ENCODE measurements at regions not wholly inside any gene's neighbourhood (a gene's known extent, or its start where the extent isn't known, plus 50 kb on each side); places are given as distances from the start of the nearest gene placed in this dataset.

GRCh38 chr4:31272331-31273061 lies 552.3 kb downstream of the PCDH7 start:
- Histone ChIP-seq H3K36me3 (ENCODE audit: control insufficient read depth, insufficient read depth, low read length) (no peaks in the 10 kb centered on the region), H3K27me3 (ENCODE audit: control insufficient read depth, insufficient read depth, low read length) (no peaks in the 10 kb centered on the region), H3K4me3 (ENCODE audit: low read depth, low read length) (no peak overlapping the region)
- DNase-seq (ENCODE audit: low read depth), result no peak
- no peak for TF ChIP-seq CTCF (IDR thresholded peaks at IDR 0.05; ENCODE audit: insufficient read depth, low read length, poor library complexity, severe bottlenecking)

GRCh38 chr4:31275906-31276305 lies 555.7 kb downstream of the PCDH7 start:
- no peaks in the 10 kb centered on the region for H3K27me3 ChIP-seq (ENCODE audit: control insufficient read depth, insufficient read depth, low read length)
- TF ChIP-seq CTCF (IDR thresholded peaks at IDR 0.05; ENCODE audit: insufficient read depth, low read length, poor library complexity, severe bottlenecking), result no peak
- DNase-seq (ENCODE audit: low read depth), result no peak
- no peaks in the 10 kb centered on the region for H3K36me3 ChIP-seq (ENCODE audit: control insufficient read depth, insufficient read depth, low read length)
- no peak overlapping the region for H3K4me3 ChIP-seq (ENCODE audit: low read depth, low read length)

GRCh38 chr4:31283679-31284078 lies 563.5 kb downstream of the PCDH7 start:
- TF ChIP-seq CTCF (IDR thresholded peaks at IDR 0.05; ENCODE audit: insufficient read depth, low read length, poor library complexity, severe bottlenecking), result no peak
- H3K4me3 ChIP-seq (ENCODE audit: low read depth, low read length), result no peak overlapping the region
- no peaks in the 10 kb centered on the region for H3K27me3 ChIP-seq (ENCODE audit: control insufficient read depth, insufficient read depth, low read length)
- no peaks in the 10 kb centered on the region for H3K36me3 ChIP-seq (ENCODE audit: control insufficient read depth, insufficient read depth, low read length)
- no peak for DNase-seq (ENCODE audit: low read depth)

- Histone ChIP-seq H3K27me3 (ENCODE audit: control insufficient read depth, insufficient read depth, low read length) (no peaks in the 10 kb centered on the region), H3K36me3 (ENCODE audit: control insufficient read depth, insufficient read depth, low read length) (no peaks in the 10 kb centered on the region), H3K4me3 (ENCODE audit: low read depth, low read length) (no peak overlapping the region)
- DNase-seq (ENCODE audit: low read depth), result no peak
- no peak for TF ChIP-seq CTCF (IDR thresholded peaks at IDR 0.05; ENCODE audit: insufficient read depth, low read length, poor library complexity, severe bottlenecking)
These were observed 570.7 kb downstream of the PCDH7 start for GRCh38 chr4:31290836-31291235.

GRCh38 chr4:31291238-31291637 lies 571.1 kb downstream of the PCDH7 start:
- H3K27me3 ChIP-seq (ENCODE audit: control insufficient read depth, insufficient read depth, low read length), result no peaks in the 10 kb centered on the region
- H3K4me3 ChIP-seq (ENCODE audit: low read depth, low read length), result no peak overlapping the region
- no peak for DNase-seq (ENCODE audit: low read depth)
- no peaks in the 10 kb centered on the region for H3K36me3 ChIP-seq (ENCODE audit: control insufficient read depth, insufficient read depth, low read length)
- no peak for TF ChIP-seq CTCF (IDR thresholded peaks at IDR 0.05; ENCODE audit: insufficient read depth, low read length, poor library complexity, severe bottlenecking)

All from kidney epithelial cell (primary cell).